Endothelial cell of umbilical vein (primary cell): ENCODE measurements at regions not wholly inside any gene's neighbourhood (a gene's known extent, or its start where the extent isn't known, plus 50 kb on each side); places are given as distances from the start of the nearest gene placed in this dataset.

Experiments
- BruUV-seq: library from RNA; stranded (reverse); fragments of 400-500 nt; replicated peaks from 2 replicates; lab custom pipeline; 2021; lab: Mats Ljungman, UMichigan
- CTCF ChIA-PET: fragments of 300-600, 350-600 bp; sonication (Branson Sonifier 250); formaldehyde crosslinking; loops from one replicate; lab custom pipeline; 2021; ENCODE audit warnings: antibody characterized with exemption, inconsistent platforms; lab: Charles Lee
- POLR2A ChIA-PET: fragments of 300-600, 350-600 bp; sonication (Branson Sonifier 250); formaldehyde crosslinking; loops from one replicate; lab custom pipeline; 2021; ENCODE audit warnings: antibody characterized with exemption, inconsistent platforms; lab: Charles Lee
- DNase-seq: peaks from one replicate; pipeline ENCODE4 v3.0.0-alpha.2; 2011; ENCODE audit warnings: low read depth, low spot score
- FAIRE-seq: peaks from 2 replicates; lab custom pipeline; 2011; peaks lifted over from hg19 to GRCh38; lab: Jason Lieb, UNC
- H2AFZ ChIP-seq: 2 replicates; pipeline ENCODE4 v1.6.0; 2012; ENCODE audit warnings: low read depth, low read length, control low read depth, inconsistent platforms
- H3K27ac ChIP-seq: 2 replicates; pipeline ENCODE4 v1.5.1; 2011; ENCODE audit warnings: low read depth, mild to moderate bottlenecking, control low read depth, low read length, moderate library complexity; ENCODE audit not compliant: insufficient read depth
- H3K27me3 ChIP-seq, 2 experiments: 2 replicates each; pipeline versions ENCODE4 v1.6.0 to v1.6.1; 2011; ENCODE audit warnings: low read length in 2 of 2, mixed read lengths in 1 of 2; ENCODE audit not compliant: control insufficient read depth in 2 of 2, insufficient read depth in 2 of 2
- H3K36me3 ChIP-seq, 2 experiments: 2 replicates in 1 of 2; 3 replicates in 1 of 2; pipeline ENCODE4 v1.5.1; 2011; ENCODE audit warnings: low read length in 2 of 2, mild to moderate bottlenecking in 1 of 2, moderate library complexity in 1 of 2; ENCODE audit not compliant: control insufficient read depth in 2 of 2, insufficient read depth in 2 of 2; ENCODE audit errors: extremely low read depth in 1 of 2
- H3K4me1 ChIP-seq: 3 replicates; pipeline ENCODE4 v1.5.1; 2011; ENCODE audit warnings: mild to moderate bottlenecking, low read length; ENCODE audit not compliant: control insufficient read depth, insufficient read depth; ENCODE audit errors: extremely low read depth
- H3K4me2 ChIP-seq: 2 replicates; pipeline ENCODE4 v1.6.1; 2011; ENCODE audit warnings: low read length, control low read depth, mixed read lengths; ENCODE audit not compliant: insufficient read depth
- H3K4me3 ChIP-seq, 3 experiments: fragments of 200-600 bp in 1 of 3; sonication (generic), shearing (Covaris generic) in 1 of 3; replicated peaks in 1 of 3; 2 replicates each; pipeline ENCODE4 v1.5.1; 2011 to 2016; ENCODE audit warnings: control low read depth in 3 of 3, low read length in 3 of 3, mild to moderate bottlenecking in 2 of 3, inconsistent platforms in 1 of 3, low read depth in 1 of 3, moderate library complexity in 1 of 3; ENCODE audit not compliant: insufficient read depth in 1 of 3
- H3K79me2 ChIP-seq: 2 replicates; pipeline ENCODE4 v1.6.0; 2012; ENCODE audit warnings: low read length, inconsistent platforms; ENCODE audit not compliant: control insufficient read depth, insufficient read depth
- H3K9ac ChIP-seq: replicated peaks from 2 replicates; pipeline ENCODE3; 2011; ENCODE audit warnings: low read length, control low read depth; ENCODE audit not compliant: insufficient read depth; ENCODE audit errors: extremely low read depth
- H3K9me1 ChIP-seq: replicated peaks from 3 replicates; pipeline ENCODE4 v1.6.0; 2011; ENCODE audit warnings: mild to moderate bottlenecking, low read length; ENCODE audit not compliant: control insufficient read depth, insufficient read depth; ENCODE audit errors: extremely low read depth
- H3K9me3 ChIP-seq: replicated peaks from 2 replicates; pipeline ENCODE4 v1.5.1; 2012; ENCODE audit warnings: low read length, inconsistent platforms; ENCODE audit not compliant: control insufficient read depth, insufficient read depth
- H4K20me1 ChIP-seq: replicated peaks from 2 replicates; pipeline ENCODE3; 2011; ENCODE audit warnings: mild to moderate bottlenecking, low read length; ENCODE audit not compliant: control insufficient read depth, insufficient read depth; ENCODE audit errors: extremely low read depth
- CTCF ChIP-seq, 2 donors: IDR thresholded peaks; 1 replicate in 1 of 2; 2 replicates in 1 of 2; pipeline ENCODE4 v1.5.1; 2011; ENCODE audit warnings: low read length in 2 of 2, mild to moderate bottlenecking in 2 of 2, moderate library complexity in 2 of 2, control low read depth in 1 of 2, inconsistent platforms in 1 of 2, low read depth in 1 of 2; ENCODE audit not compliant: insufficient read depth in 1 of 2; ENCODE audit errors: extremely low read depth in 1 of 2
- EZH2 ChIP-seq: IDR thresholded peaks from 2 replicates; pipeline ENCODE4 v1.6.1; 2012; ENCODE audit warnings: borderline replicate concordance, low read depth, mild to moderate bottlenecking, moderate library complexity, low read length, inconsistent platforms; ENCODE audit not compliant: severe bottlenecking
- FOS ChIP-seq: IDR thresholded peaks from 2 replicates; pipeline ENCODE4 v1.6.1; 2011; ENCODE audit warnings: mild to moderate bottlenecking, low read length, moderate library complexity, borderline replicate concordance; ENCODE audit not compliant: insufficient read depth
- GATA2 ChIP-seq: IDR thresholded peaks from 2 replicates; pipeline ENCODE4 v1.7.0; 2011; ENCODE audit warnings: low read depth, mild to moderate bottlenecking, moderate library complexity, mixed read lengths, low read length; ENCODE audit not compliant: insufficient read length, insufficient read depth
- JUN ChIP-seq: IDR thresholded peaks from 2 replicates; pipeline ENCODE4 v1.6.1; 2011; ENCODE audit warnings: borderline replicate concordance, low read depth; ENCODE audit not compliant: insufficient read length, insufficient read depth
- MAX ChIP-seq: IDR thresholded peaks from 2 replicates; pipeline ENCODE4 v1.6.1; 2011; ENCODE audit not compliant: insufficient read depth, insufficient read length
- MYC ChIP-seq: IDR thresholded peaks from one replicate; pipeline ENCODE4 v1.6.1; 2011; ENCODE audit warnings: mild to moderate bottlenecking, low read depth, low read length
- POLR2A ChIP-seq: IDR thresholded peaks from 2 replicates; pipeline ENCODE4 v1.6.1; 2012; ENCODE audit warnings: low read depth, mild to moderate bottlenecking, control low read depth, low read length
- POLR2AphosphoS5 ChIP-seq: IDR thresholded peaks from 2 replicates; pipeline ENCODE4 v1.6.1; 2012; ENCODE audit warnings: low read depth, mild to moderate bottlenecking, control low read depth, low read length, moderate library complexity; ENCODE audit not compliant: insufficient read depth
- dilution Hi-C: fragments of 300-500 bp; cut with MboI; formaldehyde crosslinking; loops from one replicate; pipeline ENCODE4 v1.15.0; 2019; ENCODE audit warnings: low sequenced_read_pairs; ENCODE audit not compliant: extremely low pct_ligation_motif_present
- intact Hi-C: fragments of 100-400 bp; cut with micrococcal nuclease; formaldehyde crosslinking; loops from one replicate; pipeline ENCODE4 v1.10.0; 2022

GRCh38 chr16:72657791-72658190, 390.1 kb downstream of the ZFHX3 start:
- Histone ChIP-seq H3K79me2 (no peaks in the 10 kb centered on the region), H3K9ac (no peak overlapping the region), H3K4me1 (no peaks in the 10 kb centered on the region), H3K9me1 (no peaks in the 10 kb centered on the region), H3K27ac (no peak overlapping the region), H3K4me3 (no peak overlapping the region), H3K9me3 (no peaks in the 10 kb centered on the region), H3K36me3 (no peaks in the 10 kb centered on the region), H3K27me3 (no peaks in the 10 kb centered on the region), H2AFZ (no peak overlapping the region), H4K20me1 (no peaks in the 10 kb centered on the region), H3K4me2 (no peak overlapping the region)
- DNase-seq = no peak
- dilution Hi-C loops (no loop called here), intact Hi-C loops (no loop called here)
- ChIA-PET POLR2A (no interaction called here), CTCF (no interaction called here)
- BruUV-seq = no TSS peak
- TF ChIP-seq MAX (no peak), POLR2AphosphoS5 (no peak), POLR2A (no peak), GATA2 (no peak), EZH2 (no peak), JUN (no peak), CTCF (IDR thresholded peaks at IDR 0.05; ENCODE audit: extremely low read depth in 1 of 2, insufficient read depth in 1 of 2, low read depth in 1 of 2, low read length in 2 of 2) (no peak), MYC (no peak), FOS (no peak)
- no peak for FAIRE-seq
